HG03039 (cell line): ENCODE measurements at regions not wholly inside any gene's neighbourhood (a gene's known extent, or its start where the extent isn't known, plus 50 kb on each side); places are given as distances from the start of the nearest gene placed in this dataset.
"Not testable (repeated sequence)": the region's sequence is repeated elsewhere in the genome, so short reads cannot be mapped to it uniquely, and the experiment has no call there.

Experiments
- ATAC-seq: cut with Tn5 transposase; IDR thresholded peaks from one replicate; pipeline ENCODE4 v1.9.1; 2021; ENCODE audit warnings: mild to moderate bottlenecking, moderate library complexity; ENCODE audit not compliant: unreplicated experiment

DNA sequence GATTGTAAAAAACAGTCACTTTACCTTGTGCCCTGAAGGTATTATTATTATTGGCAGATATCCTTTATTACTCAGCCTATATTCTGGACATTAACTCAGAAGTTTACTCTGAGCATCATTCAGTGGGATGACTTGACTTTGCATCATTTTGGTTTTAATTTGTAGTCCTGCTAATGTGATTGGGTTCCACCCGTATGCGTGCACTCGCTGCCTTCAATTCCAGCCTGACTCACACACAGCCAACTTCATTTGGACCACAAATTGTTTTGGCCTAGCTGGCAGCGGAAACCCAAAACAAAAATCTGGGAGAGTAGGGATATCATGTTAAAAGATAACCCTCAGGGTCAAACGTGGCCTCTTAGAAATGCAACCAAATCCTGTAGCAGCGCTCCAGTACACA lies 704.4 kb upstream of the SLC35B3 start:
- no peak for ATAC-seq

DNA sequence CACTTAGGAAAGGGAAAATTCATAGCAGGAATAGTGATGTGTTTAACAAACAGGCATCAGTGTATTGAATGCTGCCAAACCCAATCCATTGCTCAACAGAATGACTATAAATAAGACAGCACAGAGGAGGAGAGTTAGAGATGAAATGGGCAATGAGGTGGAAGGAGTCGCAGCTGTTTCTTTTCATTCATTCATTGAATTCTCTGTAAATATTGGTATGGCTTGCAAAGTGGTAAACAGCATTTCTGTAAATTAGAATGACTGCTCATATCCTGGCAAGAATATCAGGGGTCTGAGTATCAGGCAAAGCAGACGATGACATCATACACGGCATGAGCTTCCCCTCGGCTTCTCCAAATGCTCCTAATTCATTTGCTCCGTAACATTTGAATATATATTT lies 703.6 kb upstream of the SLC35B3 start:
- ATAC-seq, result no peak

DNA sequence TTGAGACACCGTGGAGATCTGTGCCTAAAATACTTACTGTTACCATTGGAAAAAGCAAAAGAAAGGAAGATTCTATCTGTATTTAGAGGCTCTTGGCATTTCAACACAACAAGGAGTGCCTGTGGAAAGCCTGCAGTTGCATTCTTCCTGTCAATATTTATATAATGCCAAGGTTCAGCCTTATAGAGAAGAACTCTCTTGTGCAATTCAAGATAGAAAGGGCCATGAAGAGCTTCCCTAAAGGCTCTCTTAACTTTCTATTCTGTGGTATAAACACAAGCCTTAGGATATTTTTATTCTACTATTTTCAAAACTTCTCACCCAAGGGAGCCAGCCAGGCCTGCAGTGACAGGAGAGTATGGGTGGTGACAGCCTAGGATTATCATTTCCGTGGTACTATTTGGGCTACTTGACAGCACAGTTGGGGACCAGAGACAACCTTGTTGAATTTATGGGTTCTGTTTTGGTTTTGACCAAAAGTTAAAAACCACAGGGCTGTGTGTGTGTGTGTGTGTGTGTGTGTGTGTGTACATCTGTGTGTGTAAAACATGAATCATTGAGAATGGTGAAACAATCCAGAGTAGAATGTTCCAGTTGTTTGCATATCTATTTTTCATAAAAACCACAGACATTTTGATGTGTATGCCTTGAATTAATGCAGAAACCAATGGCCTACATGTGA lies 700.9 kb upstream of the SLC35B3 start:
- no peak for ATAC-seq

DNA sequence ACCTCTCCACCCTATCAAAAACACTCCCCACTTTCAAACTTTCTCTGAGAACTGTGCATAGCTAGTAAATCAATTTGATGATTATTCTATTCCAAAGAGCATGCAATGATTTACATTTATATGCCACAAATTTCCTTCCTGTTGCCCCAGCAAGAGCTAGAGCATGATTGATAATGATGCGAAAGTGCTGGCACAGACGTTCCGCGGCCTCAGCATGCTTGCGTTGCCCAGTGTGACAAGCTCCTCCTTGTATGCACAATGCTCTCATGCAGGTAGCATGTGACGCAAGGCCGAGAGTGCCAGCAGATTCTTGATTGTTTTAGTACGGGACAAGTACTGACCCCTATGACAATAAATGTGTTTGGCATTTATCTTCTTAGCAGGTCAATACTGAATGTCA lies 696.3 kb upstream of the SLC35B3 start:
- ATAC-seq, result no peak

DNA sequence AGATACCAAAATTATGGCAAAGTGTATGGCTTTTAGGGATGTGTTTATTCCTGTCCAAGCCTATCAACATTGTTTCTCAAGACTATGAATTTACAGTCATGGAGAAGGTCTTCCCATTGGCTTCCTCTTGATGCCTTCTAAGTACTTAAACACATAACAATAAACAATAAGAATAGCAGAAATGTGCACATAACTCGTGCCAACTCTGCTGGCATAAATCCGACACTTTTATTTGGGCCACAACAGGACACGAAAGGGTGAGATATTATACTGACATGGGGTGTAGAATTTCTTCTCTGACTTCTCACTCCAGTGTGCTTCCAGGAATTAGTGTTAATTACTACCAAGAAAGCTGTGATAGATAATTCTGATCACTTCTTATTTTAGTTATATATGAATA lies 695.9 kb upstream of the SLC35B3 start:
- no peak for ATAC-seq

DNA sequence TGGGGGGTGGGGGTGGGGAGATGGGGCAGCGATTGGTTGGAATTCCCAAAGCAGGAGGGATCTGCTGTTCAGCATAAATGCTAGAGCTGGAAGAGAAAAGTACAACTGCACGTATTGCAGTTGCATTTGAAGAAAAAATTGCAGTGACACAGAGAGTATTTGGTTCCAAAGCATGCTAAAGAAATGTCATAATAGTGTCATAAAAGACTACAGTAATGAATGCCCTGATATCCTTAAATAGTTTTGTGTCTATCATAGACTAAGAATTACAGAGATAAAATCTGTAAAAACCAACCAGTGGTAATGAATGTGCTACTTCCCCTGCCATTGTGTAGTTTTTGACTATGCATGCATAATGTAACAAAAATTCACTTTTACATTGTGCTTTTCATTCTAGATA lies 693.6 kb upstream of the SLC35B3 start:
- no peak for ATAC-seq

DNA sequence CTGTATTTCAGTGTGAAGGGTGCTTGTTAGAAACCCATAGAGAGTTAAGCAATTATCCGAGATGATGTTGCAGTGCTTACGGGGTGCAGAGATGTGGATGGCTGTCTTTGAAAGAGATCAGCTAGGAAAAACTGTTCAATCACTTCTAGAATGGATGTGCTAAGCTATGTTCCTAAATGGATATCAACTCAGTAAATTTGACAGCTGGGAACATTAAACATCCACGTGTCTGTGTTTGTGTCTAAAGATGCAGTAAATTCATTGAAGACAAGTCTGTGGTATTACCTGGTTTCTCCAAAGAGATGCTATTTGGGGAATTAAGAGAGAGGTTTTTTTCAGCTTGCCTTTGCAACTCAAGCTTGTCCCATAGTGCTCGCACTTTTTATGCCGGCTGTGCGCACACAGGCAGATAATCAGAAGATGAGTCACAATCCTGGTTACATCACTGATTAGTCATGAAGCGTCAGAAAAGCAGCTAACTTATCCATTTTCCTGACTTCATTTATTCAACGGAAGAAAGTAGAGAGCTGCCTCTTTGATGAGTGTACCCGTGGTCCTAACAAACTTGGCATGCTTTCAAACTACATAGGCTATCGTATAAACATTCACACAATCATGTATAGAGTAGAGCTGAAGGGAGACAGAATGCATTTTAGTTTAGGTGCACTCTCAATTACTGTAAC lies 691.7 kb upstream of the SLC35B3 start:
- ATAC-seq, result no peak

DNA sequence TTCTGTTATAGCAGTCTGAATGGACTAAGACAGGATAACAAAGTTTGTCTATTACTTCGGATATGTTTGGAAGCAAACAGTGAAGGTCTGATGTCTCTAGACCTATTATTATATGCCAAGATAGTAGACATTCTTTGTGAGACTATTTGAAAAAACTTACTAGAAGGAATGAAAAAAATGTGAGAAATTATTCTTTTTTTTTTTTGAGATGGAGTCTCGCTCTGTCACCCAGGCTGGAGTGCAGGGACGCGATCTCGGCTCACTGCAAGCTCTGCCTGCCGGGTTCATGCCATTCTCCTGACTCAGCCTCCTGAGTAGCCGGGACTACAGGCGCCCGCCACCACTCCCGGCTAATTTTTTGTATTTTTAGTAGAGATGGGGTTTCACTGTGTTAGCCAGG lies 690.7 kb upstream of the SLC35B3 start:
- not testable (repeated sequence) for ATAC-seq

DNA sequence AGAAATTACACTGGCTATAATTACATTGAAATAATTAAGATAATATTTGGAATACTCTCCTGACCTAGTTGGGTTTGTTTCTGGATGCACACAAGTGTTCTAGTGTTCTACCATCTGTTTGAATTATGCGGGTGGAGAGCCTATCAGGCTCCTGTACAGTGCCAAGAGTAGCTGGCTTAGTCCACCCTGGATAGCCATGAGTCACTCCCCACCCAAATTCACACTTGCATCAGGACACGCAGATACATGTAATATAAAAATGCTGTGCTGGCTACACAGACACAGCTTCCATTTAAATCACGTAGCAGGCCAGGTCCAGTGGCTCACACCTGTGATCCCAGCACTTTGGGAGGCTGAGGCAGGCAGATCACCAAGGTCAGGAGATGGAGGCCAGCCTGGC lies 686.2 kb upstream of the SLC35B3 start:
- ATAC-seq, result no peak

DNA sequence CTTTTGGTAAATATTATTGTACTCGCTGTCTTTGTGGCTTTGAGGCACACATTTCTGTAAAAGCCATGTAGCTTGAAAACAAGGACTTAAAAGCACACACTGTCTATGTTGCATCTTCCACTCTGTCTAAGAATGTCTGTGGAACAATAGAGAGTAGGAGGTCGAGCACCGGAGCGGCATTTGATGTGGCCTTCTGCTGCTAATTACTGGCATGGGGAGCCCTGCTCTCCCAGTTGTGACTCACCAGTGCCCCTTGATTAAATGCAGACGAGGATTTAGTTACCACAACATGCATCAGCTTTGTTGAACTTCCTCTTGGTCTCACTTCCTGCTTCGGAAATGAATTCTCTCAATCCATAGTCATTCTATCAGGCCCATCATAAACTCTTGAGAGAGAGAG lies 680.7 kb upstream of the SLC35B3 start:
- no peak for ATAC-seq

DNA sequence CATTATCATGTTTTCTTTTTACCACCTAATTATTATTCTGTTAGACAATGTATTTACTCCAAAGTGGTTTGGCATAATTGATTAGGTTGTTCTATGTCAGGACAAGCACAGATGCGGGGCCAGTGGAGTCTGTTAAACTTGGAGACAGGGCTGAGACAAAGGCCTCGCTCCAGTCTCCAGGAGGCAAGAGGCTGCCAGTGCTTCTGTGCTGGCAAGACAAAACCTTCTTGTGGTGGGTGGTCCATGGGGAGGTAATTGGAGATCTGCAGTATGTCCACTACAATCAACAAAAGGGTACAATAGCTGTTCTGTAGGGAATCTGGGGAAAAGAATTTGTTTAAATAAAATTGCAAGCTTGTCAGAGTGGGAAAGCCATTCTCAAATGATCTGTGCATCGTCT lies 677.2 kb upstream of the SLC35B3 start:
- ATAC-seq, result no peak

DNA sequence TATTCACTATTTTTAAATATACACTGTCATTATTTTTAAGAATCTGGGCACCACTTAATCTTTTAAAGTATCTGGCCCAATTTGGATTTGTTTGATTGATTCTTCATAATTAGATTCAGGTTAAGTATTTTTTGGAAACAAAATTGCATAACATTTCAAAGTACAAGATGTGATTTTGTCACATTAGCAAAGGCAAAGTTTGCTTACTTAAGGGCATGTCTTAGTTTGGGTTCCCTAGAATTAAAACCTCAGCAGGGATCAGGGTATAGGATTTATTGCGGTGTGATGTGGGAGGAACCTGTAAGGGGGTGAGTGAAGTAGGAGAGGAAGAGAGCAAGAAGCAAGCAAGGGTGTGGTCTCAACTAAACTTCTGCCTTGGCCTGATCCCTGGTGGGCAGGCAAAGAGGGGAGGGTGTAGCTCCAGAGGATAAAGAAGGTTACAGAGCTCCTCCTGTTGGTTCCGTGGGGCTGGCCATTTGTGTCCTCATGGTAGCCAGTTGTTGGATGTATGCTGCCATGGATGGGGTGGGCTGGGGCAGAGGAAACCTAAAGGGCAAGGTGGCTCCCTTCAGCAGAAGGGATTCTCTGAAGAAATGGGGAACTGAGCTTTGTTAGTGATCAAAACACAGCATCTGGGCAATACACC lies 668.7 kb upstream of the SLC35B3 start:
- no peak for ATAC-seq

DNA sequence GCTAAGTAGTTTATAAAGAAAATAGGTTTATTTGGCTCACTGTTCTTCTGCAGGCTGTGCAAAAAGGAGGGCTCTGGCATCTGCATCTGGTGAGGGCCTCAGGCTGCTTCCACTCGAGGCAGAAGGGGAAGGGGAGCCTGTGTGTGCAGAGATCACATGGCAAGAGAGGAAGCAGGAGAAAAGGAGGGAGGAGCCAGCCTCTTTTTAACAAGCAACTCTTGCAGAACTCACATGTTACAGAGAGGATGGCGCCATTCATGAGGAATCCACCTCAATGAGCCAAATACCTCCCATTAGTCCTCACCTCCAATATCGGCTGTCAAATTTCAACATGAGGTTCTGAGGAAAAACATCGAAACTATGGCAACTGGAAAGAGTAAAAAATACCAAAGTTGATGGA lies 666.6 kb upstream of the SLC35B3 start:
- no peak for ATAC-seq

DNA sequence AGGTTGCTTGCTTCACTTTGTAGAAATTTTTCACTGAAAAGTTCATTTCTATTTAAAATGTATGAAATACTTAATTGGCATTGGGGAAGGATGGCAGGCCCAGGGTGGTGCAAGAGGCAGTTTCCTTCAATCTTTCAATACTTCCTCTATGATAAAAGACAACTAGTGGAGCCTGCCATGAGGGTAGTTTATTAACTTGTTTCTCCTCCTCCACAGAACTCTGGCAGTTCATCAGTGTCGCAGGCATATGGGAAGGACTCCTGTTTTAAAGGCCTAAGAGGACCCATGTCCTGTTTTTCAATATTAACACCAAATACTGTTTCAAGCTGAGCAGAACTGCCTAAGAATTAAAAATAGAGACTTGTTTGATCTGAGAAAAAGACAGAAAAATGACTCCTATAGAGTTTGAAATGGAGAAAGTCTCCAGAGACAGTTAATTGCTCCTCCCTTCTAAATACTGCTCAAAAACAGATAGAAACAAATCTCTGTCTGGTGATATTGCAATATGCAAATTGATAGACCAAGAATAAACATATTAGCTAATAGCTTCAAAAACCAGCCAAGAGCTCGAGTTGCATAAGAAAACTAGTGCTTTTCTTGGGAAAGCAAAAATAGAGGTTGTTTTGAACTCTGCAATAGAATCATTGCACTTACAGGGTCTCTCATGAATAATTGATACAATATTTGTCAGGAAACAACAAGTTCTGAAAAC lies 665.7 kb upstream of the SLC35B3 start:
- ATAC-seq, result no peak

DNA sequence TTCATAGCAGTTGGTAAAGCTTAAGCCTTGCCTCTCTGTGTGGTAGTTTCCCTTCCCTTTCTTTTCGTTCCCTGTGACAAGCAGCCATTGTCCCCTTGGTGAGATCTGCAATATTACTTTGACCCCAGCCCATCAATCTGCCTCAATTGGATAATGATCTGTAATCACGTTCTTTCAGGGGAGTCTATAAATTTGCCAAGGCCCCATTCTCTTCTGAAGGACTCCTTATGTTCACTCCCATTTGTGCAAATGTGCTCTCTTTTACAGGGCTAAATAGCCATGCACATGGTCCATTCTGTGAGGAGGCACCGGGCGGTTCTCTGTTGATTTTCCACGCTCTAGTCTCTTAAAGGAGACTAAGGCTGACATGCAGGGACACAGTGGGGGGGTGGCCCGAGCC lies 660.4 kb upstream of the SLC35B3 start:
- no peak for ATAC-seq

DNA sequence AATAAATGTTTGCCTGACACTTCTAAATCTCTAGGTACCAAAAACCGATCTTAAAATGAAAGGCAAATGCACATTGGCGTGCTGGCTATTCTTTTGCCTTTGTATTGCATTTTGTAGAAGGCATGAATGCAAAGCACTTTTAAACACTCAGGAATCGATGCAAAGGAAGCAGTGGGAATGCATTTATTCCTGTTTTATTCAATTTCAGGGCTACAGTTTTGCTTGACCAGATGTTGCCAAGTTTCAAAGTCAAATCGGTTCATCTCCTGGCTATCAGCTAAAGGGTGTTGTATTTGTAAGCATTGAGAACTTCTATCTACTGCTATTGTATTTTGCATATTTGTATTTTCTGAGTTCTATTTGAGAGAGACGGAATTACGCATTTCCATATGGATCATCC lies 659.8 kb upstream of the SLC35B3 start:
- no peak for ATAC-seq

DNA sequence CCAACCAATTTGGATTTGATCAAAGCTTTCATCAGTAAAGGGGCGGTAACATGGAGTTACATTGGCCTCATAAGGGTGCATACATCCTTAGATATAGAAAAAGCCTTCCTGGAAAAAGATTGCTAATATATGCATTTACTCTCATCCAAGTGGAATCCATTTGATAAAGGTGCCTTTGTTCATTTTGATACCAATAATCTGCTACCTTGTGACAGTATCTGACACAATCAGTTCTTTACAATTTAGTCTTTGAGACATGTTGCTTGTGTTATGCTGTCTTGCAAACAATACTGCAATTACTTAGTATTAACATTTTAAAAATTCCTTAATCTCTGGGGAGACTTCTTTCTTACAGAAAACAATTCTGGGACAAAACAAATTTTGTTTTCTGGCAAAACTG lies 654.4 kb upstream of the SLC35B3 start:
- no peak for ATAC-seq

DNA sequence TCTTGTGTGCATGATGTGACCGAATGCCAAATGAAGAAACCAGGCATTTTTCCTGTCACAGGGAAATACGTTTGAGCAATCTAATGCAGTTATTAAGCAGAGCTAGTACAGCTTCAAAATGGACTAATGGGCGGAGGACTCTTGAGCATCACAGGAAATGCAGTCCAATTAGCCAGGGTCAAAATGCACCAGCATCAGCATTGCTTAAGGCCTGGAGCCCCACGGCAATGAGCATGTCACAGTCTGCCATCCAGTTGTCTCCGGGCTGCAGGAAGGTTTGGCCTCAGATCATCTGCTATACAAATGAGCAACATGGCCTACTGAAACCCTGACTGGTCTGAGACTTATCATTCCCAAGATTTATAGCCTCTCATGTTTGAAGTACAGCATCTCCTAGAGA lies 652.1 kb upstream of the SLC35B3 start:
- no peak for ATAC-seq

DNA sequence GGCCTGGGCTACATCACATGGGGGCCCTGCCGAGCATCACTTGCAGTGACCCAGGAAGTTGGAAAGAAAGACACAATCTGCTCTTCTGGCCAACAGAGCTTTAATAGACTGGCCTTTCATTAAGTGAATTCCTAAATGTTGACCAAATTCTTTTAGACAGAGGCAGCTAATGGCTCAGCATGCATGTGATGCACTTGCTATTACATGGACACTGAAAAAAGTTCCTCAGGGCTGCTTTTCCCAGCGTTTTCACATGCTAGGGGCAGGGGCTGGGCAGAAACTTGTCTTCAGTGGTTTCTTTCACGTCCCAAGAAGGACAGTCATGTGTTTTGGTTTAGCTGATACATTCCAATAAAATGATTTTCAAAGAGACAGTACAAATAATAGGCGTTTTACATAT lies 651.0 kb upstream of the SLC35B3 start:
- ATAC-seq, result no peak

DNA sequence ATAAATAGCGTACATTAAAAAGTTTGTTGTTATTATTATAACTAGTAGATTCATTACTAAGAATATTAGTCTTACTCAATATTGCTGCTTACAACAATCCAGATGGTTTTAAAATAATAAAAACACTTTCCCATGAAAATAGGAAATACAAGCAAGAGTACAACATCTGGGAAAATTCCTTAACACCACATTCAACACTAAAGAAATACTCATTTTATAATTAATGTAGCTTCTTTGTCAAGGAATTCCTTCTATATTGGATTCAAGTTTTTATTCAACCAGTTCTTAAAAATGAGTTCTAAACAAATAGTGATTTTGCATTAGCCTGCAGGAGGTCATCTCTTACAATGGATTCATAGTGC lies 650.3 kb upstream of the SLC35B3 start:
- ATAC-seq, result no peak

DNA sequence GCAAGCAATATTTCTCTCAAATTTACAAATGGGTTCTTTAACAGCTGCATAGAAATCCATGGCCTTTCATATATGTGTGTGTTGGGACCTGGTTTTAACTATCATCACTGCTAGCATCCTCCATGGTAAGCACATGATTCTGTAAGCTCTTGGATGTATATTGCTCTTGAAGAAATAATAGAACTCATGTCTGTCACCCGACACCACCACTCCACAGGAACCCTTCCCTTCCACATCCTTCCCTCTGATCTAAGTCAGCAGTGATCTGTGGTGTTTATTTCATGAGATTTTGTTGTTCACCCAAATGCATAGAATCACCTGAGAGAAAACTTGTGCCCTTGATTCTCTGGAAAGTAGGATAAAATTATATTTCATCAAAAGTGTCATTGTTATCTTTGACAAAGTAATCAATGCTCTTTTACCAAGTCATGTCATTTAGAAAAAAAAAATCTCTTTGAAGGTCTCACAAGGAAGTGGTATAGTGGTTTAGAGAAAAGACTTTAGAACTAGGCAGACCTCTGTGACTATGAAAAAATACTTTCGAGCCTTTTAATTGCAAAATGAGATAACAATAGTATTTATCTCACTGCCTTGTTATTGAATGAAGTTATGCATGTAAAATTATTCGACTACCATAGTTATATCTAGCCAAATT lies 649.8 kb upstream of the SLC35B3 start:
- ATAC-seq, result no peak
